ENCODE measurements at regions not wholly inside any gene's neighbourhood (a gene's known extent, or its start where the extent isn't known, plus 50 kb on each side); places are given as distances from the start of the nearest gene placed in this dataset.

- TF ChIP-seq, protein P1, sequence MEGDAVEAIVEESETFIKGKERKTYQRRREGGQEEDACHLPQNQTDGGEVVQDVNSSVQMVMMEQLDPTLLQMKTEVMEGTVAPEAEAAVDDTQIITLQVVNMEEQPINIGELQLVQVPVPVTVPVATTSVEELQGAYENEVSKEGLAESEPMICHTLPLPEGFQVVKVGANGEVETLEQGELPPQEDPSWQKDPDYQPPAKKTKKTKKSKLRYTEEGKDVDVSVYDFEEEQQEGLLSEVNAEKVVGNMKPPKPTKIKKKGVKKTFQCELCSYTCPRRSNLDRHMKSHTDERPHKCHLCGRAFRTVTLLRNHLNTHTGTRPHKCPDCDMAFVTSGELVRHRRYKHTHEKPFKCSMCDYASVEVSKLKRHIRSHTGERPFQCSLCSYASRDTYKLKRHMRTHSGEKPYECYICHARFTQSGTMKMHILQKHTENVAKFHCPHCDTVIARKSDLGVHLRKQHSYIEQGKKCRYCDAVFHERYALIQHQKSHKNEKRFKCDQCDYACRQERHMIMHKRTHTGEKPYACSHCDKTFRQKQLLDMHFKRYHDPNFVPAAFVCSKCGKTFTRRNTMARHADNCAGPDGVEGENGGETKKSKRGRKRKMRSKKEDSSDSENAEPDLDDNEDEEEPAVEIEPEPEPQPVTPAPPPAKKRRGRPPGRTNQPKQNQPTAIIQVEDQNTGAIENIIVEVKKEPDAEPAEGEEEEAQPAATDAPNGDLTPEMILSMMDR (IDR thresholded peaks at IDR 0.05): no peak
- TF ChIP-seq POLR2A (IDR thresholded peaks at IDR 0.05; ENCODE audit: low read depth): no peak
Observed at GRCh38 chr7:136180984-136181383, 203.8 kb upstream of the MTPN start.
